LNCaP clone FGC (cell line): ENCODE measurements at regions not wholly inside any gene's neighbourhood (a gene's known extent, or its start where the extent isn't known, plus 50 kb on each side); places are given as distances from the start of the nearest gene placed in this dataset.

Source experiments
- DNase-seq: peaks from one replicate; pipeline ENCODE4 v3.0.0-alpha.2; 2011; ENCODE audit warnings: low read depth
- H3K4me3 ChIP-seq: 2 replicates; pipeline ENCODE4 v1.5.1; 2011; ENCODE audit warnings: mild to moderate bottlenecking, low read depth, low read length, control low read depth
- CTCF ChIP-seq: IDR thresholded peaks from 2 replicates; pipeline ENCODE4 v1.5.1; 2012; ENCODE audit warnings: mild to moderate bottlenecking; ENCODE audit not compliant: control insufficient read depth, insufficient read depth; ENCODE audit errors: extremely low read depth

GRCh38 chr1:29380532-29380931 is 144.2 kb downstream of the PTPRU start:
- TF ChIP-seq CTCF: no peak
- no peak overlapping the region for H3K4me3 ChIP-seq
- DNase-seq: no peak

- H3K4me3 ChIP-seq: no peak overlapping the region
- DNase-seq: peak; percentile 41
- TF ChIP-seq CTCF: peak; percentile 82
These were observed 143.2 kb downstream of the PTPRU start for GRCh38 chr1:29379443-29380073.
